ENCODE measurements at regions not wholly inside any gene's neighbourhood (a gene's known extent, or its start where the extent isn't known, plus 50 kb on each side); places are given as distances from the start of the nearest gene placed in this dataset.

- Histone ChIP-seq H3K4me3 (ENCODE audit: low read depth in 1 of 2, low read length in 2 of 2) (no peak overlapping the region), H3K36me3 (ENCODE audit: control insufficient read depth in 1 of 2, insufficient read depth in 2 of 2, low read length in 2 of 2) (peaks cover 0 to 6% of the 10 kb centered on the region in 2 donors), H3K27me3 (ENCODE audit: low read depth, low read length) (no peaks in the 10 kb centered on the region), H3K4me1 (ENCODE audit: control insufficient read depth in 1 of 2, insufficient read depth in 2 of 2, low read length in 2 of 2) (peaks cover 7 to 15% of the 10 kb centered on the region in 2 donors), H3K9me3 (ENCODE audit: control insufficient read depth in 1 of 2, low read length in 2 of 2) (no peaks in the 10 kb centered on the region), H3K27ac (ENCODE audit: low read length) (no peak overlapping the region)
Observed at GRCh38 chr18:54772056-54772455, 56.2 kb upstream of the RAB27B start.

DNA sequence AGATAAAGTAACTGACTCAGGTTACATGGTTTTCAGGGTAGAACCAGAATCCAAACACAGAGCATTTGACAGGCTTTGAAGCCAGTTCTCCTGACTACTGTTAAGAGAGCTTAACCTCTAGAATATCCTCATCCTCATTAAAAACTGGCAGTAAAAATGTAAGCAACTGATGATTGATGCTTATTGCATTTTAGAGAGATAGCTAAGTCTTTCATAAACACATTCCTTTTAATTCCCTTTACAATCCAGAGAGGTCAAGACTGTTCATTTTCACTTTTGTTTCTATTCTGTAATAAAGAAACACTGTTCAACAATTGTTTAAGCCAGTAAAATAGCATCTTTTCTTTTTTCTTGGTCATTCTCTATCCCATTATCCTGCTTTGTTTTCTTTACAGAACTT lies 53.9 kb upstream of the RAB27B start:
- H3K27me3 ChIP-seq (ENCODE audit: low read depth, low read length): no peaks in the 10 kb centered on the region
- H3K27ac ChIP-seq (ENCODE audit: low read length): peak overlapping the region; percentile 44
- peaks cover 0 to 6% of the 10 kb centered on the region in 2 donors for H3K36me3 ChIP-seq (ENCODE audit: control insufficient read depth in 1 of 2, insufficient read depth in 2 of 2, low read length in 2 of 2)
- peaks cover 7 to 15% of the 10 kb centered on the region in 2 donors for H3K4me1 ChIP-seq (ENCODE audit: control insufficient read depth in 1 of 2, insufficient read depth in 2 of 2, low read length in 2 of 2)
- H3K9me3 ChIP-seq (ENCODE audit: control insufficient read depth in 1 of 2, low read length in 2 of 2): no peaks in the 10 kb centered on the region
- H3K4me3 ChIP-seq (ENCODE audit: low read depth in 1 of 2, low read length in 2 of 2): no peak overlapping the region

- Histone ChIP-seq H3K4me3 (ENCODE audit: low read depth in 1 of 2, low read length in 2 of 2) (no peak overlapping the region), H3K36me3 (ENCODE audit: control insufficient read depth in 1 of 2, insufficient read depth in 2 of 2, low read length in 2 of 2) (peaks cover 0 to 6% of the 10 kb centered on the region in 2 donors), H3K27me3 (ENCODE audit: low read depth, low read length) (no peaks in the 10 kb centered on the region), H3K27ac (ENCODE audit: low read length) (peak overlapping the region; percentile 44), H3K9me3 (ENCODE audit: control insufficient read depth in 1 of 2, low read length in 2 of 2) (no peaks in the 10 kb centered on the region), H3K4me1 (ENCODE audit: control insufficient read depth in 1 of 2, insufficient read depth in 2 of 2, low read length in 2 of 2) (peaks cover 7 to 15% of the 10 kb centered on the region in 2 donors)
Observed at GRCh38 chr18:54774981-54775665, 53.2 kb upstream of the RAB27B start.

GRCh38 chr18:54775686-54776085 lies 52.6 kb upstream of the RAB27B start:
- Histone ChIP-seq H3K4me1 (ENCODE audit: control insufficient read depth in 1 of 2, insufficient read depth in 2 of 2, low read length in 2 of 2) (peaks cover 7 to 15% of the 10 kb centered on the region in 2 donors), H3K27ac (ENCODE audit: low read length) (no peak overlapping the region), H3K36me3 (ENCODE audit: control insufficient read depth in 1 of 2, insufficient read depth in 2 of 2, low read length in 2 of 2) (peaks cover 0 to 6% of the 10 kb centered on the region in 2 donors), H3K4me3 (ENCODE audit: low read depth in 1 of 2, low read length in 2 of 2) (no peak overlapping the region), H3K9me3 (ENCODE audit: control insufficient read depth in 1 of 2, low read length in 2 of 2) (no peaks in the 10 kb centered on the region), H3K27me3 (ENCODE audit: low read depth, low read length) (no peaks in the 10 kb centered on the region)

DNA sequence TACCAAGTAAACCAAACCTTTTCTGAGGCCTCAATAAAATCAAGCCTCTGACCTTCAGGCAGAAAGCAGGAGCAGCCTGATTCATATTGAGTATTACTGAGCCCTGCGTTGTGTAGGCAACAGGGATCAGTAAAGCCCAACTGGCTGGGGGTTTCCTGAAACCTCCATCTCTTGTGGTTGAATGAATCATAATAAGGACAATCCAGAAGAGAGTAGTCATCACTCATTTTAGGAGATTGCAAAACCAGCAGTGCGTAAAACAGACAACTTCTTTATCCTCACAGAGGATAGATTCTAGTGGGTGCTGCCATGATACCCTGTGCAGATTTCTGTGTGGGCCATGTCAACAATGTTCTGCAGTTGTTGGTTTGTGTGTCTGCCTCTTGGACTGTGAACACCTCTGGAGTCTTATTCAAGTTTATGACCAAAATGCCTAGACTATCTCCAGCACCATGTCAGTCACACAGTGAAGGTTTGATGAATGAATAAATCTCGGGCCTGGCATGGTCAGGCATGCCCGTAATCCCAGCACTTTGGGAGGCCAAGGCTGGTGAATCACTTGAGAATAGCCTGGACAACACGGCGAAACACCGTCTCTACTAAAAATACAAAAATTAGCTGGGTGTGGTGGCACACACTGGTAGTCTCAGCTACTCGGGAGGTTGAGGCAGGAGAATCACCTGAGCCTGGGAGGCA lies 51.8 kb upstream of the RAB27B start:
- Histone ChIP-seq H3K27me3 (ENCODE audit: low read depth, low read length) (no peaks in the 10 kb centered on the region), H3K4me1 (ENCODE audit: control insufficient read depth in 1 of 2, insufficient read depth in 2 of 2, low read length in 2 of 2) (peaks cover 7 to 15% of the 10 kb centered on the region in 2 donors), H3K27ac (ENCODE audit: low read length) (no peak overlapping the region), H3K36me3 (ENCODE audit: control insufficient read depth in 1 of 2, insufficient read depth in 2 of 2, low read length in 2 of 2) (peaks cover 0 to 6% of the 10 kb centered on the region in 2 donors), H3K4me3 (ENCODE audit: low read depth in 1 of 2, low read length in 2 of 2) (no peak overlapping the region), H3K9me3 (ENCODE audit: control insufficient read depth in 1 of 2, low read length in 2 of 2) (no peaks in the 10 kb centered on the region)

DNA sequence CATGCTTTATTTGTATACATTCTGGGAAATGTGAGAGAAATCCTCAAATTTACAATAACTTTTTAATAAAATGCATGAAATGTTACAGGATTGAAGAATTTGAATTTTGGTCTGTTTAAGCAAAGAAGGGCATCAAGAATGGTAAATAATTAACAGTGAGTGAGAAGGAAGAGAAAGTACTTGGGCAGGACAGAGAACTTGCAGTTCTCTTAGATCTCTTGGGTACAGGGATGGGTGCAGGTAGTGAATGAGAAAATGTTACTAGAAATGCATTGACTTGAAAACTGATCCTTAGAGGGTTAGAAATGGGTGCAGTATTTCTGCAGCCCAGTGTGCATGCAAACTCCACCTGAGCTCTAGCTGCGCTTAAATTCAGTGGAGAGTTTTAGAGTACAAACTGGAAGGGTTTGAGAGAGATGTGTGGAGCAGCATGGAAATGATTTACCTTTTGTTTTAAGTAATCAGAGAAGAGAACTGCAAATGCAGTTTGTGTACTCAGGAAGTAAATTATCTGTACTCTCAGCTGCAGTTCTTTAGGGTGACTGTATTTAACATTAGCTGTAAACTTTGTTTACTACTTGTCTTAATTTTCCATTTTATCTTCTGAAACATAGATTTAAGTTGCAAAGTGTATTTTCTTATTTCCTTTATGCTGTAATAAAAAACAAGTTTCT lies 51.0 kb upstream of the RAB27B start:
- H3K27me3 ChIP-seq (ENCODE audit: low read depth, low read length): no peaks in the 10 kb centered on the region
- no peak overlapping the region for H3K27ac ChIP-seq (ENCODE audit: low read length)
- no peak overlapping the region for H3K4me3 ChIP-seq (ENCODE audit: low read depth in 1 of 2, low read length in 2 of 2)
- H3K36me3 ChIP-seq (ENCODE audit: control insufficient read depth in 1 of 2, insufficient read depth in 2 of 2, low read length in 2 of 2): peaks cover 0 to 6% of the 10 kb centered on the region in 2 donors
- H3K4me1 ChIP-seq (ENCODE audit: control insufficient read depth in 1 of 2, insufficient read depth in 2 of 2, low read length in 2 of 2): peaks cover 7 to 15% of the 10 kb centered on the region in 2 donors
- H3K9me3 ChIP-seq (ENCODE audit: control insufficient read depth in 1 of 2, low read length in 2 of 2): no peaks in the 10 kb centered on the region

DNA sequence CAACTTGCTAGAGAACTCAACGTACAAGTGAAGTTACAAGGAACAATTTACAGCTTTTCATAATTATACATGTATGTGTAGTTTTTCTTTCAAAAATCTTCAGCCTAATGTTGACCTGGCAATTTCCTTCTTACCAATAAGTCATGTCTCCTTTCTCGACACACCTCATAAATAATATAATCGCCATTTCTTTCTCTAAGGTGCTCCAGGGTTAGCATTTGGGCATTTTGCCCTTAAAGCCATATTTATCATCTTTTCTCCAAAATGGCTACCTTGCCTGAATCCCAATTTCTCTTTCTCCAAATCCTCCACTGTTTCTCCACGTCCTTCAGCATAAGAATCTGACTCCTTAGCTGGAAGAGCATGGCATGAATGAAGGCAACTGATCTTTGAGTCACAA lies 50.3 kb upstream of the RAB27B start:
- peaks cover 0 to 6% of the 10 kb centered on the region in 2 donors for H3K36me3 ChIP-seq (ENCODE audit: control insufficient read depth in 1 of 2, insufficient read depth in 2 of 2, low read length in 2 of 2)
- no peak overlapping the region for H3K4me3 ChIP-seq (ENCODE audit: low read depth in 1 of 2, low read length in 2 of 2)
- no peaks in the 10 kb centered on the region for H3K9me3 ChIP-seq (ENCODE audit: control insufficient read depth in 1 of 2, low read length in 2 of 2)
- no peak overlapping the region for H3K27ac ChIP-seq (ENCODE audit: low read length)
- peaks cover 7 to 15% of the 10 kb centered on the region in 2 donors for H3K4me1 ChIP-seq (ENCODE audit: control insufficient read depth in 1 of 2, insufficient read depth in 2 of 2, low read length in 2 of 2)
- no peaks in the 10 kb centered on the region for H3K27me3 ChIP-seq (ENCODE audit: low read depth, low read length)

Data from muscle layer of duodenum (tissue), 2 donors.